ENCODE measurements at regions not wholly inside any gene's neighbourhood (a gene's known extent, or its start where the extent isn't known, plus 50 kb on each side); places are given as distances from the start of the nearest gene placed in this dataset.
"Not testable (repeated sequence)": the region's sequence is repeated elsewhere in the genome, so short reads cannot be mapped to it uniquely, and the experiment has no call there.

- Mint-ChIP-seq H3K27ac (ENCODE audit: low read depth) (no peak overlapping the region), H3K9me3 (peaks cover 6% of the 10 kb centered on the region), H3K4me3 (no peak overlapping the region), H3K27me3 (no peaks in the 10 kb centered on the region), H3K36me3 (ENCODE audit: insufficient read depth) (no peaks in the 10 kb centered on the region), H3K4me1 (no peaks in the 10 kb centered on the region)
- no peak for DNase-seq (ENCODE audit: low spot score in 2 of 2)
- no peak for ATAC-seq (replicated peaks; ENCODE audit: extremely low read depth, poor library complexity, severe bottlenecking)
Observed at GRCh38 chr10:109274681-109275080, 648.6 kb downstream of the XPNPEP1 start.

GRCh38 chr10:109270173-109270572 is 653.1 kb downstream of the XPNPEP1 start:
- no peak overlapping the region for H3K4me3 Mint-ChIP-seq
- ATAC-seq (replicated peaks; ENCODE audit: extremely low read depth, poor library complexity, severe bottlenecking) (no peak), DNase-seq (ENCODE audit: low spot score in 2 of 2) (no peak)
- H3K27me3 Mint-ChIP-seq = no peaks in the 10 kb centered on the region
- no peak overlapping the region for H3K27ac Mint-ChIP-seq (ENCODE audit: low read depth)
- H3K9me3 Mint-ChIP-seq = peaks cover 23% of the 10 kb centered on the region
- no peaks in the 10 kb centered on the region for H3K4me1 Mint-ChIP-seq
- H3K36me3 Mint-ChIP-seq (ENCODE audit: insufficient read depth) = no peaks in the 10 kb centered on the region

GRCh38 chr10:109264004-109264403 is 659.3 kb downstream of the XPNPEP1 start:
- no peak for ATAC-seq (replicated peaks; ENCODE audit: extremely low read depth, poor library complexity, severe bottlenecking)
- H3K27me3 Mint-ChIP-seq = no peaks in the 10 kb centered on the region

DNA sequence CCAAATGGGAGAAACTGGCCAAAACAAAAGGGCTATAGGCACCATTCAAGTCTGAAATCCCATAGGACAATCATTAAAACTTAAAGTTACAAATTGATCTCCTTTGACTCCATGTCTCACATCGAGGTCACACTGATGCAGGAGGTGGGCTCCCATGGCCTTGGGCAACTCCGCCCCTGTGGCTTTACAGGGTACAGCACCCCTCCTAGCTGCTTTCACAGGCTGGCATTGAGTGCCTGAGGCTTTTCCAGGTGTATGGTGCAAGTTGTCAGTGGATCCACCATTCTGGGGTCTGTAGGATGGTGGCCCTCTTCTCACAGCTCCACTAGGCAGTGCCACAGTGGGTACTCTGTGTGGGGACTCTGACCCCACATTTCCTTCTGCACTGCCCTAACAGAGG is 662.1 kb downstream of the XPNPEP1 start:
- Mint-ChIP-seq H3K36me3 (ENCODE audit: insufficient read depth) (no peaks in the 10 kb centered on the region), H3K27ac (ENCODE audit: low read depth) (no peak overlapping the region), H3K4me1 (no peaks in the 10 kb centered on the region), H3K9me3 (peaks cover 3% of the 10 kb centered on the region), H3K4me3 (no peak overlapping the region), H3K27me3 (no peaks in the 10 kb centered on the region)
- no peak for ATAC-seq (replicated peaks; ENCODE audit: extremely low read depth, poor library complexity, severe bottlenecking)
- DNase-seq (ENCODE audit: low spot score in 2 of 2) = no peak

More at GRCh38 chr10:109264004-109264403, 659.3 kb downstream of the XPNPEP1 start:
- Mint-ChIP-seq H3K27ac (ENCODE audit: low read depth) (no peak overlapping the region), H3K36me3 (ENCODE audit: insufficient read depth) (no peaks in the 10 kb centered on the region), H3K9me3 (peaks cover 23% of the 10 kb centered on the region), H3K4me1 (no peaks in the 10 kb centered on the region), H3K4me3 (no peak overlapping the region)
- no peak for DNase-seq (ENCODE audit: low spot score in 2 of 2)

DNA sequence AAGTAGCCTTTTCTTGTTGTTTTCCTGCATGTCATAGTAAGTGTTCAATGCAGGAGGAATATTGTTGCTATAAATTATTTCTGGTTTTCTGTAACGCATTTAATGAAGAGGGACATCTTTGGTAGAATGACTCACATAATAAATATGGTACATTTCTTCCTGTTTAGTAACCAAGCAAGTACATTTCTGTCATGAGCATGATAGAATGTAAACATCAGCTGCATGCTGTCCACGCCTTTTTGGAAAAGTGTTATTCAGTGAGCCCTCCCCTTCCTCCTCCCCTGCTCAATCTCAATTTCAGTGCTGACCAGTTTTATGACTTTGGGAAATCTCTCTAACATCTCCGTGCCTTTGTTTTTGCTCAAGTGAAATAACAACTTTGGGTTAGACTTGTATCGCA is 664.0 kb downstream of the XPNPEP1 start:
- H3K27me3 Mint-ChIP-seq = no peaks in the 10 kb centered on the region
- H3K4me1 Mint-ChIP-seq = no peaks in the 10 kb centered on the region
- ATAC-seq (replicated peaks; ENCODE audit: extremely low read depth, poor library complexity, severe bottlenecking) (no peak), DNase-seq (ENCODE audit: low spot score in 2 of 2) (no peak)
- H3K4me3 Mint-ChIP-seq = no peak overlapping the region
- H3K36me3 Mint-ChIP-seq (ENCODE audit: insufficient read depth) = no peaks in the 10 kb centered on the region
- no peaks in the 10 kb centered on the region for H3K9me3 Mint-ChIP-seq
- no peak overlapping the region for H3K27ac Mint-ChIP-seq (ENCODE audit: low read depth)

- Mint-ChIP-seq H3K27me3 (no peaks in the 10 kb centered on the region), H3K27ac (ENCODE audit: low read depth) (no peak overlapping the region), H3K36me3 (ENCODE audit: insufficient read depth) (no peaks in the 10 kb centered on the region), H3K4me1 (no peaks in the 10 kb centered on the region), H3K4me3 (no peak overlapping the region), H3K9me3 (no peaks in the 10 kb centered on the region)
- ATAC-seq (replicated peaks; ENCODE audit: extremely low read depth, poor library complexity, severe bottlenecking) (no peak), DNase-seq (ENCODE audit: low spot score in 2 of 2) (no peak)
Observed at GRCh38 chr10:109253306-109253705, 670.0 kb downstream of the XPNPEP1 start.

DNA sequence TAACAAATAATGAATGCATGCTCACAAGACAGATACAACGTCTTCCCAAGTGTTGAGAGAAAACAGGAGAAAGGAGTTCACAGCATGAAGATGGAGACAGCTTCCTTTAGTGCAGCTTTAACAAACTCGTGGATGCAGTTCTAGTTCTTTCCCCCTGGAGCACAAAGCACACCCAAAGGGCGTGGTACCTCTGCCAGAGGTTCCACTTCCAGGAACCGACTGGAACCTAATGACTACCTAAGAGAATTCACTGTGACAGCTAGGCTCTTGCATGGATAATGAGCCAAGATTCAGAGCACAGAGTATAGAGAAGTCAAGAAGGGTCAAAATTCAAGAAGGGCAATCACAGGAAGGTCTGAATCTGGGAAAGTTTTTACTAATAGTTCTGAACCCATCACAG is 673.2 kb downstream of the XPNPEP1 start:
- Mint-ChIP-seq H3K27ac (ENCODE audit: low read depth) (no peak overlapping the region), H3K4me1 (no peaks in the 10 kb centered on the region), H3K4me3 (no peak overlapping the region), H3K36me3 (ENCODE audit: insufficient read depth) (no peaks in the 10 kb centered on the region), H3K9me3 (no peaks in the 10 kb centered on the region), H3K27me3 (no peaks in the 10 kb centered on the region)
- no peak for DNase-seq (ENCODE audit: low spot score in 2 of 2)
- no peak for ATAC-seq (replicated peaks; ENCODE audit: extremely low read depth, poor library complexity, severe bottlenecking)

GRCh38 chr10:109247814-109248213 is 675.5 kb downstream of the XPNPEP1 start:
- DNase-seq (ENCODE audit: low spot score in 2 of 2) (no peak), ATAC-seq (replicated peaks; ENCODE audit: extremely low read depth, poor library complexity, severe bottlenecking) (no peak)
- no peaks in the 10 kb centered on the region for H3K27me3 Mint-ChIP-seq
- H3K4me1 Mint-ChIP-seq = no peaks in the 10 kb centered on the region
- H3K36me3 Mint-ChIP-seq (ENCODE audit: insufficient read depth) = no peaks in the 10 kb centered on the region
- peaks cover 5% of the 10 kb centered on the region for H3K9me3 Mint-ChIP-seq
- no peak overlapping the region for H3K27ac Mint-ChIP-seq (ENCODE audit: low read depth)
- no peak overlapping the region for H3K4me3 Mint-ChIP-seq

DNA sequence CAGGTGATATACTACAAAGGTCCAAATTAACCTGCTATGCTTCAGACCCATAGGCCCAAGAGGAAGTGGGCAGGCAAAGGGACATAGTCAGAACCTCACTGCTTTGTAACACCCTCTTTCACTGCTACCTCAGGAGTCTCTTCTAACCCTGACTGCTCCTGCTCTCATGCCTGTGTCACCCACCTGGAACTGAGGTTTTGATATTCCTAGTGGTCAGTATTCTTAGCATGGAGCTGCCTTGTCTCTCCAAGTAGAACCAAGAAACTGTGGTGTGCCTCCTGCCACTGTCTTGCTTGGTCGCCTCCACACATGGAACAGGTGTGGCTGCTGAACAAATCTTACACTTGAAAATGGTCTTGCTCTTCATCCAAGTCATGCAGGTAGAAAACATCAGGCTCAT is 677.5 kb downstream of the XPNPEP1 start:
- H3K36me3 Mint-ChIP-seq (ENCODE audit: insufficient read depth) = no peaks in the 10 kb centered on the region
- no peak for ATAC-seq (replicated peaks; ENCODE audit: extremely low read depth, poor library complexity, severe bottlenecking)
- no peak overlapping the region for H3K27ac Mint-ChIP-seq (ENCODE audit: low read depth)
- no peaks in the 10 kb centered on the region for H3K4me1 Mint-ChIP-seq
- no peaks in the 10 kb centered on the region for H3K27me3 Mint-ChIP-seq
- peaks cover 5% of the 10 kb centered on the region for H3K9me3 Mint-ChIP-seq
- DNase-seq (ENCODE audit: low spot score in 2 of 2) = no peak
- no peak overlapping the region for H3K4me3 Mint-ChIP-seq

DNA sequence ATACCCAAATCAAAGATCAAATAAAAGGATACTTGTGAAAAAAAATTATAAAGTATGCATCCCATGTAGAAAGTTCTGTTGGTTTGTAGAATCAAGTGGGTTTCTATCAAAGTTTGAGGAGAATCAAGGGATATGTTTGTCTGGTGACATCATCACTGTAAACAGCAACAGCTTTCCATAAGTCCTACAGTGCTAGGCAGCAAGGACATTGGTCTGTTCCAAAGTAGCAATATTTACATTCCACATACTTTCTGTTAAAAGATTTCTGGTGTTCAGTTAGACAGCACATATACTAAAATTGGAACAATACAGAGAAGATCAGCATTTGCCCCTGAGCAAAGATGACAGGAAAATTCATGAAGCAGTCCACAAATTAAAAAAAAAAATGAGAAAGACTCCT is 683.9 kb downstream of the XPNPEP1 start:
- ATAC-seq (replicated peaks; ENCODE audit: extremely low read depth, poor library complexity, severe bottlenecking) = no peak
- no peak for DNase-seq (ENCODE audit: low spot score in 2 of 2)
- H3K27me3 Mint-ChIP-seq = no peaks in the 10 kb centered on the region
- peaks cover 12% of the 10 kb centered on the region for H3K9me3 Mint-ChIP-seq
- no peaks in the 10 kb centered on the region for H3K36me3 Mint-ChIP-seq (ENCODE audit: insufficient read depth)
- no peak overlapping the region for H3K27ac Mint-ChIP-seq (ENCODE audit: low read depth)
- H3K4me1 Mint-ChIP-seq = no peaks in the 10 kb centered on the region
- H3K4me3 Mint-ChIP-seq = no peak overlapping the region

DNA sequence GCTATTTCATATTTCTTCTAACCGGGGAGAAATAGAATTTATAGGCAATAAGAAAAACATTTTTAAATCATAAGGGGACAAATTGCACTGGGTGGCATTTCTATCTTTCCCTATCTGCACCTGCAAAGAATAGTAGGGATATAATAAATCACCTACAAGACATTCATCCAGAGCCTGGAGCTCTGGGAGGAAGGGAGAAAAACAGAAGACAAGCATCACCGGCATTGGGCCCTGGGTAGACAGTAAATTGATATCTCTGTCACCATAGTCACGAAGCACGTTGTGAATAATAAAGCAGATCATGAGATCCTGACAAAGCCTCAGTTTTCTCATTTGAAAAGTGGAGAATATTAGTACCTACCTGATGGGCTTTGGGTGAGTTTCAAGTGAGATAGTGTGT is 685.6 kb downstream of the XPNPEP1 start:
- Mint-ChIP-seq H3K27me3 (no peaks in the 10 kb centered on the region), H3K9me3 (peaks cover 11% of the 10 kb centered on the region), H3K27ac (ENCODE audit: low read depth) (no peak overlapping the region), H3K36me3 (ENCODE audit: insufficient read depth) (no peaks in the 10 kb centered on the region), H3K4me1 (no peaks in the 10 kb centered on the region), H3K4me3 (no peak overlapping the region)
- no peak for ATAC-seq (replicated peaks; ENCODE audit: extremely low read depth, poor library complexity, severe bottlenecking)
- no peak for DNase-seq (ENCODE audit: low spot score in 2 of 2)

DNA sequence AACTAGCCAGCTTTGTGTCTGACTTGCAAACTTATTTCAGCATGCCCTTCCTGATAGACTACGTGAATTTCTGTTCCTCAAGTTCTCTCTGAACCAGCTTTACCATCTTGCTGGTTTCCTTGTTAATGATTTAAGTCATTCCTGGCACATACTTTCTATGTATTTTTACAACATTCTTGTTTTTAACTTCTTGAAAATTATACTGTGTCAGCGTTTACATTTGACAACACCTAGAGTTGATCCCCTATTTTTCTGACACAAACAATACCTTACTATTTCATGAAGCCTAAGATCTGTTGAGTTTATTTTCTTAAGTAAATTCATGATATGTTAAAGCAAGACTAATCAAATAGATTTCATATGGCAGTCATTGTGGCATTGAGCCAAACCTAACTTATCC is 686.3 kb downstream of the XPNPEP1 start:
- Mint-ChIP-seq H3K27ac (ENCODE audit: low read depth) (no peak overlapping the region), H3K4me1 (no peaks in the 10 kb centered on the region), H3K36me3 (ENCODE audit: insufficient read depth) (no peaks in the 10 kb centered on the region), H3K9me3 (peaks cover 11% of the 10 kb centered on the region), H3K27me3 (no peaks in the 10 kb centered on the region), H3K4me3 (no peak overlapping the region)
- no peak for ATAC-seq (replicated peaks; ENCODE audit: extremely low read depth, poor library complexity, severe bottlenecking)
- no peak for DNase-seq (ENCODE audit: low spot score in 2 of 2)

GRCh38 chr10:109223533-109223932 is 699.8 kb downstream of the XPNPEP1 start:
- H3K27ac Mint-ChIP-seq (ENCODE audit: low read depth); H3K27me3 Mint-ChIP-seq; H3K4me3 Mint-ChIP-seq; ATAC-seq (replicated peaks; ENCODE audit: extremely low read depth, poor library complexity, severe bottlenecking); H3K9me3 Mint-ChIP-seq; H3K4me1 Mint-ChIP-seq; H3K36me3 Mint-ChIP-seq (ENCODE audit: insufficient read depth); DNase-seq (ENCODE audit: low spot score in 2 of 2): not testable (repeated sequence)

Measured in central memory CD8-positive, alpha-beta T cell (primary cell).